HEK293 (cell line): ENCODE measurements at regions not wholly inside any gene's neighbourhood (a gene's known extent, or its start where the extent isn't known, plus 50 kb on each side); places are given as distances from the start of the nearest gene placed in this dataset.

Experiments used
- CTCF ChIA-PET: fragments of 350-600 bp; formaldehyde crosslinking; extraction: SDS; loops from one replicate; lab custom pipeline; 2021; ENCODE audit warnings: antibody characterized with exemption; lab: Yijun Ruan, JAX
- POLR2A ChIA-PET: fragments of 300-600 bp; formaldehyde crosslinking; extraction: SDS; loops from one replicate; lab custom pipeline; 2020; ENCODE audit warnings: antibody characterized with exemption, inconsistent platforms; lab: Yijun Ruan, JAX
- H3K27ac ChIP-seq: fragments of 200-500 bp; sonication (Bioruptor generic); 2 replicates; pipeline ENCODE4 v1.5.1; 2014; ENCODE audit warnings: low read depth, low read length, control low read depth, inconsistent platforms; ENCODE audit errors: extremely low read depth
- H3K36me3 ChIP-seq, 2 experiments: fragments of 200-500 bp in 1 of 2; sonication (Bioruptor generic) in 1 of 2; 1 replicate in 1 of 2; 2 replicates in 1 of 2; pipeline ENCODE4 v1.5.1; 2014 to 2017; ENCODE audit warnings: inconsistent platforms in 2 of 2, low read length in 2 of 2; ENCODE audit not compliant: control insufficient read depth in 2 of 2, insufficient read depth in 1 of 2
- H3K4me1 ChIP-seq: fragments of 200-500 bp; sonication (Bioruptor generic); 2 replicates; pipeline ENCODE4 v1.5.1; 2014; ENCODE audit warnings: mild to moderate bottlenecking, low read length, inconsistent platforms; ENCODE audit not compliant: control insufficient read depth, insufficient read depth
- H3K4me3 ChIP-seq: 2 replicates; pipeline ENCODE4 v1.5.1; 2011; ENCODE audit warnings: low read depth, mild to moderate bottlenecking, control low read depth, low read length, moderate library complexity
- H3K9me3 ChIP-seq: fragments of 200-500 bp; sonication (Bioruptor generic); 2 replicates; pipeline ENCODE4 v1.5.1; 2014; ENCODE audit warnings: low read depth, low read length, inconsistent platforms; ENCODE audit not compliant: control insufficient read depth, insufficient read depth
- ATF2 ChIP-seq: fragments of 450-650 bp; formaldehyde crosslinking; IDR thresholded peaks from 2 replicates; pipeline ENCODE4 v1.5.1; 2016; ENCODE audit warnings: missing biosample characterization, missing genetic modification characterization, low read depth
- BCL11B ChIP-seq: fragments of 450-650 bp; formaldehyde crosslinking; IDR thresholded peaks from 2 replicates; pipeline ENCODE4 v1.5.1; 2016; ENCODE audit warnings: low read depth, missing biosample characterization, missing genetic modification characterization
- HOXD13 ChIP-seq: sonication (generic); formaldehyde crosslinking; IDR thresholded peaks from 2 replicates; pipeline ENCODE4 v1.8.0; 2022; ENCODE audit warnings: missing genetic modification reagents, borderline replicate concordance
- KLF9 ChIP-seq: fragments of 450-650 bp; formaldehyde crosslinking; IDR thresholded peaks from 2 replicates; pipeline ENCODE4 v1.5.1; 2016; ENCODE audit warnings: missing biosample characterization, missing genetic modification characterization, low read depth
- PATZ1 ChIP-seq: fragments of 450-650 bp; formaldehyde crosslinking; IDR thresholded peaks from 2 replicates; pipeline ENCODE4 v1.5.1; 2016; ENCODE audit warnings: missing biosample characterization, missing genetic modification characterization
- REST ChIP-seq: fragments of 450-650 bp; formaldehyde crosslinking; IDR thresholded peaks from 2 replicates; pipeline ENCODE4 v1.5.1; 2016; ENCODE audit warnings: missing biosample characterization, missing genetic modification characterization
- SCRT2 ChIP-seq: fragments of 450-650 bp; formaldehyde crosslinking; IDR thresholded peaks from 2 replicates; pipeline ENCODE4 v1.5.1; 2016; ENCODE audit warnings: missing biosample characterization, missing genetic modification characterization
- SP7 ChIP-seq: fragments of 450-650 bp; formaldehyde crosslinking; IDR thresholded peaks from 2 replicates; pipeline ENCODE4 v1.5.1; 2016; ENCODE audit warnings: missing biosample characterization, missing genetic modification characterization
- TSHZ1 ChIP-seq: fragments of 450-650 bp; formaldehyde crosslinking; IDR thresholded peaks from 2 replicates; pipeline ENCODE4 v1.5.1; 2016; ENCODE audit warnings: missing biosample characterization, missing genetic modification characterization, borderline replicate concordance
- YY2 ChIP-seq: fragments of 450-650 bp; formaldehyde crosslinking; IDR thresholded peaks from 2 replicates; pipeline ENCODE4 v1.5.1; 2016; ENCODE audit warnings: missing biosample characterization, missing genetic modification characterization
- ZBTB21 ChIP-seq: fragments of 450-650 bp; formaldehyde crosslinking; IDR thresholded peaks from 2 replicates; pipeline ENCODE4 v1.5.1; 2017; ENCODE audit warnings: missing biosample characterization, missing genetic modification characterization
- ZNF174 ChIP-seq: fragments of 450-650 bp; formaldehyde crosslinking; IDR thresholded peaks from 2 replicates; pipeline ENCODE4 v1.5.0; 2017; ENCODE audit warnings: missing biosample characterization, mild to moderate bottlenecking, missing genetic modification characterization
- ZNF302 ChIP-seq: fragments of 450-650 bp; formaldehyde crosslinking; IDR thresholded peaks from 2 replicates; pipeline ENCODE4 v1.5.1; 2016; ENCODE audit warnings: missing biosample characterization, missing genetic modification characterization, low read depth
- ZNF335 ChIP-seq: fragments of 450-650 bp; formaldehyde crosslinking; conservative IDR thresholded peaks from 2 replicates; pipeline ENCODE4 v1.5.1; 2016; ENCODE audit warnings: missing biosample characterization, missing genetic modification characterization
- ZNF362 ChIP-seq: fragments of 450-650 bp; formaldehyde crosslinking; IDR thresholded peaks from 2 replicates; pipeline ENCODE4 v1.5.1; 2016; ENCODE audit warnings: missing biosample characterization, missing genetic modification characterization
- ZNF398 ChIP-seq: fragments of 450-650 bp; formaldehyde crosslinking; IDR thresholded peaks from 2 replicates; pipeline ENCODE4 v1.5.1; 2017; ENCODE audit warnings: missing biosample characterization, missing genetic modification characterization
- ZNF600 ChIP-seq: fragments of 450-650 bp; formaldehyde crosslinking; IDR thresholded peaks from 2 replicates; pipeline ENCODE4 v1.5.1; 2016; ENCODE audit warnings: missing biosample characterization, missing genetic modification characterization
- ZNF623 ChIP-seq: fragments of 450-650 bp; formaldehyde crosslinking; IDR thresholded peaks from 2 replicates; pipeline ENCODE4 v1.5.1; 2016; ENCODE audit warnings: missing biosample characterization, missing genetic modification characterization
- ZNF626 ChIP-seq: fragments of 450-650 bp; sonication (Bioruptor Pico); formaldehyde crosslinking; IDR thresholded peaks from 2 replicates; pipeline ENCODE4 v1.5.1; 2018; ENCODE audit warnings: missing biosample characterization, missing genetic modification characterization, inconsistent platforms
- ZNF629 ChIP-seq: fragments of 450-650 bp; formaldehyde crosslinking; IDR thresholded peaks from 2 replicates; pipeline ENCODE4 v1.5.1; 2017; ENCODE audit warnings: missing biosample characterization, missing genetic modification characterization
- ZNF664 ChIP-seq: fragments of 450-650 bp; formaldehyde crosslinking; IDR thresholded peaks from 2 replicates; pipeline ENCODE4 v1.5.1; 2016; ENCODE audit warnings: missing biosample characterization, missing genetic modification characterization
- ZNF701 ChIP-seq: fragments of 450-650 bp; formaldehyde crosslinking; IDR thresholded peaks from 2 replicates; pipeline ENCODE4 v1.5.1; 2016; ENCODE audit warnings: missing biosample characterization, missing genetic modification characterization
- ZSCAN16 ChIP-seq: fragments of 450-650 bp; formaldehyde crosslinking; IDR thresholded peaks from 2 replicates; pipeline ENCODE4 v1.5.1; 2016; ENCODE audit warnings: missing biosample characterization, missing genetic modification characterization

- no peak for TF ChIP-seq ZNF626 (tag by site-specific recombination)
Measured at GRCh38 chr7:125061-125475, 67.3 kb upstream of the FAM20C start (continued).

GRCh38 chr7:125661-126060, 66.7 kb upstream of the FAM20C start:
- no peak overlapping the region for H3K27ac ChIP-seq
- CTCF ChIA-PET = no interaction called here
- no peaks in the 10 kb centered on the region for H3K4me1 ChIP-seq

More at GRCh38 chr7:125661-126060, 66.7 kb upstream of the FAM20C start:
- Histone ChIP-seq H3K4me3 (no peak overlapping the region), H3K36me3 (no peaks in the 10 kb centered on the region), H3K9me3 (no peaks in the 10 kb centered on the region)
- POLR2A ChIA-PET = no interaction called here
- TF ChIP-seq ZNF174 (tag by site-specific recombination) (no peak), SP7 (tag by site-specific recombination) (no peak), ZNF664 (tag by site-specific recombination) (no peak), BCL11B (no peak), ZBTB21 (tag by site-specific recombination) (peak; percentile 97), REST (tag by site-specific recombination) (no peak), SCRT2 (no peak), TSHZ1 (tag by site-specific recombination) (no peak), ZNF335 (tag by site-specific recombination) (peak; percentile 44), KLF9 (tag by site-specific recombination) (no peak), ZNF623 (tag by site-specific recombination) (no peak), ATF2 (peak; percentile 97), PATZ1 (no peak), ZNF701 (tag by site-specific recombination) (no peak), HOXD13 (CRISPR knock-in tag) (no peak), YY2 (peak; percentile 67; the same call in 1 of the 2 replicates), ZSCAN16 (tag by site-specific recombination) (no peak), ZNF600 (no peak), ZNF362 (tag by site-specific recombination) (peak; percentile 71), ZNF398 (tag by site-specific recombination) (0 out of 2 replicates have a peak, but pooled peaks have one; percentile 22), ZNF629 (peak; percentile 97), ZNF302 (tag by site-specific recombination) (no peak)
